HepG2 (cell line): ENCODE measurements at regions not wholly inside any gene's neighbourhood (a gene's known extent, or its start where the extent isn't known, plus 50 kb on each side); places are given as distances from the start of the nearest gene placed in this dataset.

Experiments
- ATAC-seq: fragments of 200-7000 bp; cut with Tn5 transposase; 3 replicates; pipeline ENCODE4 v1.9.1; 2020; ENCODE audit warnings: mild to moderate bottlenecking, moderate library complexity
- BruUV-seq: library from RNA; stranded (reverse); fragments of 400-500 nt; replicated peaks from 2 replicates; lab custom pipeline; 2021; lab: Mats Ljungman, UMichigan
- CTCF ChIA-PET: fragments of 300-600 bp; formaldehyde crosslinking; extraction: SDS; loops from one replicate; lab custom pipeline; 2021; ENCODE audit warnings: low total read pairs, inconsistent platforms, low intra/inter-chr PET ratio; lab: Yijun Ruan, JAX
- POLR2A ChIA-PET: fragments of 350-600 bp; sonication (Branson Sonifier 250); formaldehyde crosslinking; loops from one replicate; lab custom pipeline; 2020; ENCODE audit warnings: antibody characterized with exemption, inconsistent platforms; lab: Yijun Ruan, JAX
- DNase-seq: peaks from one replicate; pipeline ENCODE4 v3.0.0-alpha.2; 2015; ENCODE audit warnings: low spot score
- FAIRE-seq: peaks from 3 replicates; lab custom pipeline; 2011; peaks lifted over from hg19 to GRCh38; lab: Jason Lieb, UNC
- H2AFZ ChIP-seq: one replicate; pipeline ENCODE4 v1.6.1; 2011; ENCODE audit warnings: low read length, inconsistent platforms
- H3K27ac ChIP-seq: fragments of 300-600 bp; 3 replicates; pipeline ENCODE4 v1.8.0; 2011; ENCODE audit warnings: mixed run types, mild to moderate bottlenecking, mixed read lengths, low read length, inconsistent platforms; ENCODE audit not compliant: insufficient read depth; ENCODE audit errors: extremely low read length
- H3K27me3 ChIP-seq, 2 experiments: fragments of 200-600 bp in 1 of 2; 2 replicates in 1 of 2; 3 replicates in 1 of 2; pipeline versions ENCODE4 v1.6.0 to v1.8.0; 2011; ENCODE audit warnings: low read length in 2 of 2, mild to moderate bottlenecking in 2 of 2, moderate library complexity in 2 of 2, inconsistent platforms in 1 of 2; ENCODE audit not compliant: insufficient read depth in 2 of 2, control insufficient read depth in 1 of 2
- H3K36me3 ChIP-seq, 2 experiments: fragments of 200-600 bp in 1 of 2; replicated peaks in 1 of 2; 2 replicates in 1 of 2; 3 replicates in 1 of 2; pipeline versions ENCODE4 v1.5.1 to v1.8.0; 2011; ENCODE audit warnings: low read length in 2 of 2, inconsistent platforms in 1 of 2; ENCODE audit not compliant: insufficient read depth in 2 of 2, control insufficient read depth in 1 of 2
- H3K4me1 ChIP-seq: 2 replicates; pipeline ENCODE4 v1.5.1; 2012; ENCODE audit warnings: low read length, inconsistent platforms; ENCODE audit not compliant: insufficient read depth
- H3K4me2 ChIP-seq: 2 replicates; pipeline ENCODE4 v1.6.0; 2011; ENCODE audit warnings: low read depth, low read length, inconsistent platforms
- H3K4me3 ChIP-seq, 3 experiments: fragments of 200-600 bp in 1 of 3; sonication (generic), shearing (Covaris generic) in 1 of 3; replicated peaks in 1 of 3; 2 replicates each; pipeline ENCODE4 v1.5.1; 2011 to 2016; ENCODE audit warnings: low read length in 3 of 3, inconsistent platforms in 2 of 3, low read depth in 2 of 3, mild to moderate bottlenecking in 2 of 3, control low read depth in 1 of 3, mixed read lengths in 1 of 3; ENCODE audit not compliant: insufficient read depth in 1 of 3
- H3K79me2 ChIP-seq: one replicate; pipeline ENCODE4 v1.6.1; 2011; ENCODE audit warnings: low read length, inconsistent platforms; ENCODE audit not compliant: insufficient read depth
- H3K9ac ChIP-seq: 2 replicates; pipeline ENCODE4 v1.6.0; 2011; ENCODE audit warnings: mild to moderate bottlenecking, low read depth, low read length, inconsistent platforms; ENCODE audit not compliant: insufficient read depth
- H3K9me3 ChIP-seq: 2 replicates; pipeline ENCODE4 v1.5.1; 2012; ENCODE audit warnings: mild to moderate bottlenecking, low read length
- H4K20me1 ChIP-seq: 2 replicates; pipeline ENCODE4 v1.6.0; 2011; ENCODE audit warnings: inconsistent platforms, mild to moderate bottlenecking, low read length, moderate library complexity; ENCODE audit not compliant: insufficient read depth
- BORCS8-MEF2B ChIP-seq: sonication (generic); formaldehyde crosslinking; IDR thresholded peaks from 2 replicates; pipeline ENCODE4 v1.8.0; 2022; ENCODE audit warnings: mild to moderate bottlenecking, missing genetic modification reagents
- DRAP1 ChIP-seq: IDR thresholded peaks from 2 replicates; pipeline ENCODE4 v1.6.1; 2016; ENCODE audit warnings: missing genetic modification reagents, missing compliant biosample characterization
- ELF1 ChIP-seq: sonication (generic); formaldehyde crosslinking; IDR thresholded peaks from 2 replicates; pipeline ENCODE4 v1.4.0; 2020; ENCODE audit warnings: missing genetic modification reagents
- FOXK1 ChIP-seq: sonication (generic); formaldehyde crosslinking; IDR thresholded peaks from 2 replicates; pipeline ENCODE4 v1.4.0; 2020; ENCODE audit warnings: low read depth, missing genetic modification reagents, borderline replicate concordance
- GMEB2 ChIP-seq: IDR thresholded peaks from 2 replicates; pipeline ENCODE4 v1.6.1; 2016; ENCODE audit warnings: missing biosample characterization, missing genetic modification reagents, low read depth
- HNRNPL ChIP-seq: fragments of 200-400 bp; formaldehyde crosslinking; IDR thresholded peaks from 2 replicates; pipeline ENCODE4 v1.6.1; 2017; ENCODE audit warnings: mild to moderate bottlenecking, low read depth, low read length
- MAFK ChIP-seq, 2 experiments: IDR thresholded peaks in 1 of 2; conservative IDR thresholded peaks in 1 of 2; 2 replicates each; pipeline ENCODE4 v1.6.1; 2011; ENCODE audit warnings: improper control_type of control experiment in 2 of 2, low read length in 2 of 2
- MBNL3 ChIP-seq: fragments of 250-450 bp; sonication (Bioruptor Pico); conservative IDR thresholded peaks from 2 replicates; pipeline ENCODE4 v1.8.0; 2022; ENCODE audit warnings: mild to moderate bottlenecking, inconsistent platforms
- NPAS2 ChIP-seq: sonication (generic); formaldehyde crosslinking; IDR thresholded peaks from 2 replicates; pipeline ENCODE4 v1.8.0; 2022; ENCODE audit warnings: mild to moderate bottlenecking, missing genetic modification reagents, borderline replicate concordance
- PHF21A ChIP-seq: sonication (generic); formaldehyde crosslinking; IDR thresholded peaks from 2 replicates; pipeline ENCODE4 v1.5.0; 2020; ENCODE audit warnings: mild to moderate bottlenecking, missing genetic modification reagents
- RFXANK ChIP-seq: IDR thresholded peaks from 2 replicates; pipeline ENCODE4 v1.6.1; 2016
- SALL1 ChIP-seq: sonication (generic); formaldehyde crosslinking; IDR thresholded peaks from 2 replicates; pipeline ENCODE4 v1.8.0; 2022; ENCODE audit warnings: mild to moderate bottlenecking, missing genetic modification reagents
- ZNF12 ChIP-seq: sonication (generic); formaldehyde crosslinking; IDR thresholded peaks from 2 replicates; pipeline ENCODE4 v1.5.0; 2020; ENCODE audit warnings: missing genetic modification reagents
- ZNF460 ChIP-seq: sonication (generic); formaldehyde crosslinking; IDR thresholded peaks from 2 replicates; pipeline ENCODE4 v1.5.1; 2020; ENCODE audit warnings: missing genetic modification reagents, mild to moderate bottlenecking, borderline replicate concordance
- ZNF652 ChIP-seq: IDR thresholded peaks from 2 replicates; pipeline ENCODE4 v1.6.1; 2016; ENCODE audit warnings: low read depth, borderline replicate concordance
- ZNF766 ChIP-seq: sonication (generic); formaldehyde crosslinking; IDR thresholded peaks from 2 replicates; pipeline ENCODE4 v1.5.0; 2020; ENCODE audit warnings: missing genetic modification reagents, borderline replicate concordance
- ZNF83 ChIP-seq: sonication (generic); formaldehyde crosslinking; IDR thresholded peaks from 2 replicates; pipeline ENCODE4 v1.4.0; 2020; ENCODE audit warnings: missing genetic modification reagents, mild to moderate bottlenecking, borderline replicate concordance
- WGBS: methylation state at CpG from one replicate; pipeline ENCODE4 v1.1.6; 2017; ENCODE audit warnings: low lambda C conversion rate; 5-methylcytosine and 5-hydroxymethylcytosine counted together
- in situ Hi-C: cut with HindIII; loops from 2 replicates; pipeline ENCODE4 v1.10.0; 2017; ENCODE audit warnings: low pct_unique_long_range_greater_than_20kb; ENCODE audit not compliant: extremely low pct_ligation_motif_present
- intact Hi-C: fragments of 100-400 bp; cut with micrococcal nuclease; formaldehyde crosslinking; loops from one replicate; pipeline ENCODE4 v1.10.0; 2022; ENCODE audit not compliant: unreplicated experiment
- TF ChIP-seq, protein P1 (sequence below): sonication (generic); formaldehyde crosslinking; IDR thresholded peaks from 2 replicates; pipeline ENCODE4 v1.4.0; 2020; ENCODE audit warnings: missing genetic modification reagents, borderline replicate concordance
- TF ChIP-seq, protein P2 (sequence below): sonication (generic); formaldehyde crosslinking; IDR thresholded peaks from 2 replicates; pipeline ENCODE4 v1.8.1; 2023; ENCODE audit warnings: mild to moderate bottlenecking, missing genetic modification reagents

GRCh38 chr12:46574847-46575246, 202.3 kb upstream of the SLC38A2 start (continued):
- TF ChIP-seq, protein P1, sequence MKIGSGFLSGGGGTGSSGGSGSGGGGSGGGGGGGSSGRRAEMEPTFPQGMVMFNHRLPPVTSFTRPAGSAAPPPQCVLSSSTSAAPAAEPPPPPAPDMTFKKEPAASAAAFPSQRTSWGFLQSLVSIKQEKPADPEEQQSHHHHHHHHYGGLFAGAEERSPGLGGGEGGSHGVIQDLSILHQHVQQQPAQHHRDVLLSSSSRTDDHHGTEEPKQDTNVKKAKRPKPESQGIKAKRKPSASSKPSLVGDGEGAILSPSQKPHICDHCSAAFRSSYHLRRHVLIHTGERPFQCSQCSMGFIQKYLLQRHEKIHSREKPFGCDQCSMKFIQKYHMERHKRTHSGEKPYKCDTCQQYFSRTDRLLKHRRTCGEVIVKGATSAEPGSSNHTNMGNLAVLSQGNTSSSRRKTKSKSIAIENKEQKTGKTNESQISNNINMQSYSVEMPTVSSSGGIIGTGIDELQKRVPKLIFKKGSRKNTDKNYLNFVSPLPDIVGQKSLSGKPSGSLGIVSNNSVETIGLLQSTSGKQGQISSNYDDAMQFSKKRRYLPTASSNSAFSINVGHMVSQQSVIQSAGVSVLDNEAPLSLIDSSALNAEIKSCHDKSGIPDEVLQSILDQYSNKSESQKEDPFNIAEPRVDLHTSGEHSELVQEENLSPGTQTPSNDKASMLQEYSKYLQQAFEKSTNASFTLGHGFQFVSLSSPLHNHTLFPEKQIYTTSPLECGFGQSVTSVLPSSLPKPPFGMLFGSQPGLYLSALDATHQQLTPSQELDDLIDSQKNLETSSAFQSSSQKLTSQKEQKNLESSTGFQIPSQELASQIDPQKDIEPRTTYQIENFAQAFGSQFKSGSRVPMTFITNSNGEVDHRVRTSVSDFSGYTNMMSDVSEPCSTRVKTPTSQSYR (CRISPR knock-in tag) = no peak
- TF ChIP-seq ZNF12 = no peak
- TF ChIP-seq FOXK1 (CRISPR knock-in tag) = no peak

- DNase-seq (no peak), FAIRE-seq (no peak), ATAC-seq (no peak)
- Histone ChIP-seq H3K36me3 (no peaks in the 10 kb centered on the region; a peak in 1 of 5 replicates), H3K9me3 (peaks cover 3% of the 10 kb centered on the region), H3K27ac (no peak overlapping the region), H4K20me1 (no peaks in the 10 kb centered on the region), H3K79me2 (no peaks in the 10 kb centered on the region), H3K9ac (no peak overlapping the region), H2AFZ (no peak overlapping the region), H3K4me1 (peaks cover 41% of the 10 kb centered on the region), H3K4me2 (no peak overlapping the region), H3K27me3 (no peaks in the 10 kb centered on the region), H3K4me3 (no peak overlapping the region)
- CTCF ChIA-PET = no interaction called here
- POLR2A ChIA-PET = no interaction called here
- in situ Hi-C loops (no loop called here), intact Hi-C loops (no loop called here)
- TF ChIP-seq NPAS2 (CRISPR knock-in tag) = no peak
- TF ChIP-seq MAFK (conservative IDR thresholded peaks at IDR 0.05 in 1 of 2, IDR thresholded peaks at IDR 0.05 in 1 of 2; ENCODE audit: low read length in 2 of 2) = no peak
- TF ChIP-seq HNRNPL = no peak
- no peak for TF ChIP-seq GMEB2
- no peak for TF ChIP-seq ELF1 (CRISPR knock-in tag)
- no peak for TF ChIP-seq ZNF766
- TF ChIP-seq BORCS8-MEF2B (CRISPR knock-in tag) = no peak
- TF ChIP-seq ZNF652 (CRISPR knock-in tag) = no peak
- no peak for TF ChIP-seq MBNL3 (CRISPR knock-in tag)
- TF ChIP-seq ZNF460 (CRISPR knock-in tag) = no peak
- TF ChIP-seq, protein P2, sequence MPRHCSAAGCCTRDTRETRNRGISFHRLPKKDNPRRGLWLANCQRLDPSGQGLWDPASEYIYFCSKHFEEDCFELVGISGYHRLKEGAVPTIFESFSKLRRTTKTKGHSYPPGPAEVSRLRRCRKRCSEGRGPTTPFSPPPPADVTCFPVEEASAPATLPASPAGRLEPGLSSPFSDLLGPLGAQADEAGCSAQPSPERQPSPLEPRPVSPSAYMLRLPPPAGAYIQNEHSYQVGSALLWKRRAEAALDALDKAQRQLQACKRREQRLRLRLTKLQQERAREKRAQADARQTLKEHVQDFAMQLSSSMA (CRISPR knock-in tag) = no peak
- TF ChIP-seq ZNF83 (CRISPR knock-in tag) = no peak
- TF ChIP-seq DRAP1 = no peak
- no peak for TF ChIP-seq PHF21A (CRISPR knock-in tag)
- no peak for TF ChIP-seq RFXANK (CRISPR knock-in tag)
- no peak for TF ChIP-seq SALL1 (CRISPR knock-in tag)
- WGBS = 100% methylated on average over 1 of the region's 1 CpG
- no TSS peak for BruUV-seq
These were observed 200.7 kb upstream of the SLC38A2 start for GRCh38 chr12:46573347-46573658.
